ENCODE measurements at regions not wholly inside any gene's neighbourhood (a gene's known extent, or its start where the extent isn't known, plus 50 kb on each side); places are given as distances from the start of the nearest gene placed in this dataset.

GRCh38 chr1:96363826-96364225, 357.8 kb upstream of the PTBP2 start:
- TF ChIP-seq ZNF146 (tag by site-specific recombination; IDR thresholded peaks at IDR 0.05) (no peak), PRDM10 (tag by site-specific recombination; IDR thresholded peaks at IDR 0.05) (no peak), CTCF (tag by site-specific recombination; IDR thresholded peaks at IDR 0.05) (no peak), ZNF571 (tag by site-specific recombination; IDR thresholded peaks at IDR 0.05) (no peak), ZNF274 (IDR thresholded peaks at IDR 0.05; ENCODE audit: low read length) (no peak), ZNF274 (tag by site-specific recombination; IDR thresholded peaks at IDR 0.05; ENCODE audit: borderline replicate concordance) (no peak), BCL11A (tag by site-specific recombination; IDR thresholded peaks at IDR 0.05; ENCODE audit: low read depth) (no peak), ZBTB44 (tag by site-specific recombination; IDR thresholded peaks at IDR 0.05) (no peak), ZNF18 (tag by site-specific recombination; IDR thresholded peaks at IDR 0.05) (no peak), MZF1 (tag by site-specific recombination; IDR thresholded peaks at IDR 0.05; ENCODE audit: borderline replicate concordance) (no peak), REST (tag by site-specific recombination; IDR thresholded peaks at IDR 0.05) (no peak), ZNF138 (tag by site-specific recombination; IDR thresholded peaks at IDR 0.05; ENCODE audit: borderline replicate concordance) (no peak)

Data from HEK293 (cell line).